GM12891 (cell line): ENCODE measurements at regions not wholly inside any gene's neighbourhood (a gene's known extent, or its start where the extent isn't known, plus 50 kb on each side); places are given as distances from the start of the nearest gene placed in this dataset.

ENCODE experiments used
- PAX5 ChIP-seq: IDR thresholded peaks from 2 replicates; pipeline ENCODE4 v1.6.1; 2011; ENCODE audit warnings: low read length, moderate library complexity, mild to moderate bottlenecking; ENCODE audit not compliant: insufficient read depth, severe bottlenecking
- POLR2A ChIP-seq: IDR thresholded peaks from 2 replicates; pipeline ENCODE4 v1.6.1; 2011; ENCODE audit warnings: low read depth, low read length, control low read depth
- POLR2AphosphoS5 ChIP-seq: IDR thresholded peaks from 2 replicates; pipeline ENCODE4 v1.6.1; 2011; ENCODE audit warnings: low read depth, low read length, control low read depth
- POU2F2 ChIP-seq: IDR thresholded peaks from 2 replicates; pipeline ENCODE4 v1.6.1; 2011; ENCODE audit warnings: low read depth, mild to moderate bottlenecking, control low read depth, low read length, moderate library complexity
- SPI1 ChIP-seq: IDR thresholded peaks from 2 replicates; pipeline ENCODE4 v1.6.1; 2011; ENCODE audit warnings: low read depth, low read length, control low read depth
- TAF1 ChIP-seq: IDR thresholded peaks from 2 replicates; pipeline ENCODE4 v1.6.1; 2011; ENCODE audit warnings: low read depth, low read length, control low read depth

- TF ChIP-seq POLR2A (no peak), PAX5 (no peak), SPI1 (no peak), POLR2AphosphoS5 (no peak), TAF1 (no peak), POU2F2 (no peak)
Observed at GRCh38 chr5:128757196-128757959, 207.9 kb upstream of the SLC27A6 start.
